OCI-LY7 (cell line): ENCODE measurements at regions not wholly inside any gene's neighbourhood (a gene's known extent, or its start where the extent isn't known, plus 50 kb on each side); places are given as distances from the start of the nearest gene placed in this dataset.

Source experiments
- BruUV-seq: library from RNA; stranded (reverse); fragments of 400-500 nt; replicated peaks from 2 replicates; lab custom pipeline; 2021; lab: Mats Ljungman, UMichigan
- CTCF ChIA-PET: fragments of 300-600 bp; sonication (Branson Sonifier 250); formaldehyde crosslinking; loops from one replicate; lab custom pipeline; 2022; ENCODE audit warnings: antibody characterized with exemption; ENCODE audit not compliant: unreplicated experiment; lab: Charles Lee
- POLR2A ChIA-PET: fragments of 300-600 bp; sonication (Branson Sonifier 250); formaldehyde crosslinking; loops from one replicate; lab custom pipeline; 2022; ENCODE audit warnings: antibody characterized with exemption; lab: Charles Lee
- DNase-seq: peaks from one replicate; pipeline ENCODE4 v3.0.0-alpha.2; 2015; ENCODE audit warnings: low spot score
- H2AFZ ChIP-seq: fragments of 200-600 bp; sonication (generic), shearing (Covaris generic); 2 replicates; pipeline ENCODE4 v1.6.1; 2014; ENCODE audit warnings: mild to moderate bottlenecking, antibody characterized with exemption, low read length, moderate library complexity
- H3K27ac ChIP-seq: fragments of 200-600 bp; sonication (generic); 2 replicates; pipeline ENCODE4 v1.5.1; 2014; ENCODE audit warnings: mixed run types, low read depth, mild to moderate bottlenecking, moderate library complexity, low read length, inconsistent platforms; ENCODE audit not compliant: poor library complexity, severe bottlenecking
- H3K36me3 ChIP-seq: fragments of 200-600 bp; sonication (generic); 2 replicates; pipeline ENCODE4 v1.6.1; 2014; ENCODE audit warnings: mild to moderate bottlenecking, antibody characterized with exemption, low read length, moderate library complexity, mixed read lengths; ENCODE audit not compliant: insufficient read depth
- H3K4me1 ChIP-seq: fragments of 200-600 bp; sonication (generic); 2 replicates; pipeline ENCODE4 v1.5.1; 2014; ENCODE audit warnings: mild to moderate bottlenecking, low read length; ENCODE audit not compliant: insufficient read depth, poor library complexity, severe bottlenecking
- H3K4me2 ChIP-seq: fragments of 200-600 bp; sonication (generic); 2 replicates; pipeline ENCODE4 v1.6.1; 2014; ENCODE audit warnings: mild to moderate bottlenecking, low read length
- H3K4me3 ChIP-seq: fragments of 200-600 bp; sonication (generic); 2 replicates; pipeline ENCODE4 v1.5.1; 2014; ENCODE audit warnings: mild to moderate bottlenecking, low read depth, low read length; ENCODE audit not compliant: poor library complexity, severe bottlenecking
- H3K79me2 ChIP-seq: fragments of 200-600 bp; sonication (generic); 2 replicates; pipeline ENCODE4 v1.6.1; 2016; ENCODE audit warnings: low read depth, mild to moderate bottlenecking, low read length, moderate library complexity, mixed read lengths; ENCODE audit not compliant: insufficient read depth
- H3K9me2 ChIP-seq: fragments of 200-600 bp; sonication (generic); 2 replicates; pipeline ENCODE4 v1.6.1; 2016; ENCODE audit warnings: mild to moderate bottlenecking, low read length, mixed read lengths; ENCODE audit not compliant: insufficient read depth
- H3K9me3 ChIP-seq: fragments of 200-600 bp; sonication (generic); 2 replicates; pipeline ENCODE4 v1.6.1; 2014; ENCODE audit warnings: mild to moderate bottlenecking, mixed run types, low read length, mixed read lengths
- H4K20me1 ChIP-seq: fragments of 200-600 bp; sonication (generic); 2 replicates; pipeline ENCODE4 v1.6.1; 2014; ENCODE audit warnings: mild to moderate bottlenecking, antibody characterized with exemption, low read length, moderate library complexity, mixed read lengths; ENCODE audit not compliant: insufficient read depth
- CTCF ChIP-seq: fragments of 200-600 bp; sonication (generic); conservative IDR thresholded peaks from 2 replicates; pipeline ENCODE4 v1.5.1; 2014; ENCODE audit warnings: mild to moderate bottlenecking, antibody characterized with exemption, low read length, moderate library complexity, mixed read lengths
- EZH2phosphoT487 ChIP-seq: fragments of 200-600 bp; sonication (generic); IDR thresholded peaks from 2 replicates; pipeline ENCODE4 v1.6.1; 2018; ENCODE audit warnings: low read depth, borderline replicate concordance, mild to moderate bottlenecking, mixed run types, antibody characterized with exemption, low read length, moderate library complexity, mixed read lengths
- intact Hi-C: fragments of 100-400 bp; cut with micrococcal nuclease; formaldehyde crosslinking; loops from one replicate; pipeline ENCODE4 v1.10.0; 2022; ENCODE audit not compliant: unreplicated experiment

GRCh38 chr7:24508316-24508715 is 64.9 kb upstream of the PALS2 start:
- no peaks in the 10 kb centered on the region for H4K20me1 ChIP-seq
- intact Hi-C loops, result no loop called here
- CTCF ChIA-PET, result no interaction called here
- H3K9me2 ChIP-seq, result no peaks in the 10 kb centered on the region
- H3K4me3 ChIP-seq, result no peak overlapping the region
- TF ChIP-seq EZH2phosphoT487 (no peak), CTCF (no peak)
- BruUV-seq, result no TSS peak
- H3K79me2 ChIP-seq, result no peaks in the 10 kb centered on the region
- H3K27ac ChIP-seq, result no peak overlapping the region
- H3K4me2 ChIP-seq, result no peak overlapping the region
- H3K9me3 ChIP-seq, result no peaks in the 10 kb centered on the region
- no peak overlapping the region for H2AFZ ChIP-seq
- POLR2A ChIA-PET, result no interaction called here
- no peaks in the 10 kb centered on the region for H3K4me1 ChIP-seq
- no peak for DNase-seq
- H3K36me3 ChIP-seq, result no peaks in the 10 kb centered on the region

- no peak overlapping the region for H3K4me3 ChIP-seq
- H3K36me3 ChIP-seq, result no peaks in the 10 kb centered on the region
- ChIA-PET POLR2A (no interaction called here), CTCF (no interaction called here)
- H4K20me1 ChIP-seq, result no peaks in the 10 kb centered on the region
- DNase-seq, result no peak
- TF ChIP-seq EZH2phosphoT487 (no peak), CTCF (no peak)
- no peaks in the 10 kb centered on the region for H3K9me3 ChIP-seq
- H3K4me1 ChIP-seq, result no peaks in the 10 kb centered on the region
- intact Hi-C loops, result no loop called here
- H3K4me2 ChIP-seq, result no peak overlapping the region
- H3K9me2 ChIP-seq, result no peaks in the 10 kb centered on the region
- H2AFZ ChIP-seq, result no peak overlapping the region
- no peak overlapping the region for H3K27ac ChIP-seq
- no TSS peak for BruUV-seq
- no peaks in the 10 kb centered on the region for H3K79me2 ChIP-seq
Observed at GRCh38 chr7:24510759-24511158, 62.5 kb upstream of the PALS2 start.

GRCh38 chr7:24517166-24517565 is 56.1 kb upstream of the PALS2 start:
- no peaks in the 10 kb centered on the region for H3K79me2 ChIP-seq

More at GRCh38 chr7:24517166-24517565, 56.1 kb upstream of the PALS2 start:
- Histone ChIP-seq H3K9me3 (no peaks in the 10 kb centered on the region), H3K4me2 (no peak overlapping the region), H3K36me3 (no peaks in the 10 kb centered on the region), H3K27ac (no peak overlapping the region), H3K9me2 (no peaks in the 10 kb centered on the region), H4K20me1 (no peaks in the 10 kb centered on the region), H3K4me1 (no peaks in the 10 kb centered on the region), H3K4me3 (no peak overlapping the region), H2AFZ (no peak overlapping the region)
- no peak for DNase-seq
- intact Hi-C loops, result no loop called here
- ChIA-PET POLR2A (no interaction called here), CTCF (no interaction called here)
- no TSS peak for BruUV-seq
- TF ChIP-seq CTCF, result no peak
- no peak for TF ChIP-seq EZH2phosphoT487
